GM18951 (cell line): ENCODE measurements at regions not wholly inside any gene's neighbourhood (a gene's known extent, or its start where the extent isn't known, plus 50 kb on each side); places are given as distances from the start of the nearest gene placed in this dataset.

Source experiments
- POLR2A ChIP-seq: IDR thresholded peaks from 4 replicates; pipeline ENCODE4 v1.6.1; 2011; ENCODE audit warnings: mild to moderate bottlenecking; ENCODE audit not compliant: insufficient read length, insufficient read depth; ENCODE audit errors: extremely low read depth
- in situ Hi-C: fragments of 300-500 bp; cut with MboI; formaldehyde crosslinking; loops from one replicate; pipeline ENCODE4 v1.12.0; 2022; ENCODE audit warnings: low sequenced_read_pairs, mixed read lengths, inconsistent platforms; ENCODE audit not compliant: unreplicated experiment

DNA sequence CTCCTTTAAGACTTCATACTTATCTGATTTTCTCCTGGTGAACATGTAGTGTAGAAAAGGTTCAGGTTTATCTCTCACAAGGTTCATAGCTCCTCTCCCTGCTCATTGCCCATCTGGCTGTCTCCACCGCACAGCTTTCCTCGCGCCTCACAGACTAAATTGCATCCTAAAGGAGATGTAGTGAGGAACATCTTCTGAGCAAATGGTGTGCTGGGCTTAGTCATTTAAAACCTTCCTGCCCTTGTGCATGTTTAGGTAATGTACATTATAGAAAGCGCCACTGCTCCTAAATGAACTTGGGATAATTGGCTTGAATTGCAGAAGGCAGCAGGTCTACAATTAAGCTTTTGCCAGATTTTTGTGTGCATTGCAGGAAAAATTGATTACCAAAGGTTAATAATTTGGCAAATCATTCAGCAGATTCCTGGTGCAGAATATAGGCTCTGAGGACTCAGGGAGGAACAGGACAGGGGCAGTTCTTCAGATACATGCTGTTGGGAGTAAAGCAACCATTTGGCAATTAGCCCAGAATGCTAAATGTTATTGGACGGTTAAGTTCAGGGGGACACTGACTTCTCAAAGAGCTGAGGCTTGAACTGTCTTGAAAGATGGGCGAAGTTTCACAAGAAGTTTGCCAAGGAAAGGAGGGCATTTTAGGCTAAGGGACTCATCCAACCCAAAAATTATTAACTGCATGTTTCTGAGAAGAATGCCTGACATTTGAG, 108.4 kb upstream of the CLDN10 start:
- in situ Hi-C loops = no loop called here
- no peak for TF ChIP-seq POLR2A

DNA sequence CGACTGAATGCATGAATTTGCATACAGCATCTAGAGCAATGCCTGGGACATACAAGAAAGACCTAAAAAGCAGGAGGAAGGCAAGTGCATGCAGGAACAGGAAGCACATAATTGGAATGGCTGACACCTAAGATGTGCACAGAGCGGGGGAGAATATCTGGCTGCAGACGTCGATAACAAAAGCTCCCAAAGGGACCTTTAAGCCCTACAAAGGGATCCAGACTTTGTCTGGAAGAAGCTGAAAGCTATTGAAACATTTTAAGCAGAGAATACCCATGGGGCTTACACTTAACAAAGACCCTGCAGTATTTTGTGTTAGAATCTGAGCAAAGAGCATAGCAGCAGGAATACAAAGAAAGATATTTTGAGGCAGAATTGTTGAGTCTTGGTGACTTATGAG, 107.4 kb upstream of the CLDN10 start:
- in situ Hi-C loops = no loop called here
- no peak for TF ChIP-seq POLR2A

DNA sequence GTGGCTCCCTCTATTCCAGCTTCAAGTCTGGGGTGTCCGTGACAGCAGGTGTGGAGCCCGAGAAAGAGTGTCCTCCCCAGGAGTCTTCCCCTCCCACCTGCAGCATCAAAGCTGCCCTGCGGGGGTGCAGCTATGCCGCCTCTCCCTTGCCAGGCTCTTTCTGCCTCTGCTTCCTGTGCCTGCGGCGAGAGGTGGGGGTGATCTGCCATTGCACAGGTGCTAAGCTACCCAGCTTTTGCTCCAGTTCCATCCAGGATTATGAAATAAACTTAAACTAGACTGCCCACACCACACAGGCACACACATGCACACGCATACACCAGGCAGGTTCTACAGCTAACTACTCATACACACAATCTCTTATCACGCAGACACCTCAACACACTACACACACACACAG, 104.7 kb upstream of the CLDN10 start:
- in situ Hi-C loops = no loop called here
- no peak for TF ChIP-seq POLR2A

DNA sequence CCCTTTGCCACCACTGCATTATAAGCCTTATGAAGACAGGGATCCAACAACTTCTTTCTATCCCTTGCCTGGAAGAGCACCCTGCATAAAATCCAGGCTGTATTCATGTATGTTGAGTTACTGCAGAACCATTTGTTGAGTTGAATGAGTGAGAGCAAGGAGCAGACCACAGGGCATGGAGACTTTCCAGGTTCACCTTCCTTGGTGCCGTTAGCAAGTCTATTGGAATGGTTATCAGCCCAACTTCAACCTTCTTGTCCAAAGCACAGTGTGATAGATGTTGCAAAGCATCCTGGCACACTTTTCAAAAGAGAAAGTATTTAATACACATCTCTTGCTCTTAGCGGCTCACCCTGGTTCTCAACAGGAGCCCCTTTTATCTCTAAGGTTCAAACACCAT, 100.9 kb upstream of the CLDN10 start:
- no peak for TF ChIP-seq POLR2A
- in situ Hi-C loops = no loop called here

DNA sequence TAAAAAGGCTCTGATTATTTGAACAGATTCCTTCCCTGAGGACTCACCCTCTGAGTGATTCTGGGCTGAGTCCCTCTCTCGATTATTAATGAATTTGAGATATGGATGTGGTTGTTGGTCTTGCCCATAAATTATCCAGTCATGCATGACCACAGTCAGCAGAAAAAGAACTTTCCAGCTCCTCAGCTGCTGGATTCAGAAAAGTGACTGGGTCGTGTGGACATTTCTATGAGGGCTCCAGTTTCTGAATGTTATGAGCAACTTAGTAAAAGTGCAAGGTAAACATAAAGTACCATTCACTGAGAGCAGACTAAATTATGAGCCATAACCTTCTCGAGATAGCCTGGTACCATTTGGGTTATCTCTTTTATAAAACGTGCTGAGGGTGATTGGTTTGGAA, 100.1 kb upstream of the CLDN10 start:
- in situ Hi-C loops = no loop called here
- no peak for TF ChIP-seq POLR2A

DNA sequence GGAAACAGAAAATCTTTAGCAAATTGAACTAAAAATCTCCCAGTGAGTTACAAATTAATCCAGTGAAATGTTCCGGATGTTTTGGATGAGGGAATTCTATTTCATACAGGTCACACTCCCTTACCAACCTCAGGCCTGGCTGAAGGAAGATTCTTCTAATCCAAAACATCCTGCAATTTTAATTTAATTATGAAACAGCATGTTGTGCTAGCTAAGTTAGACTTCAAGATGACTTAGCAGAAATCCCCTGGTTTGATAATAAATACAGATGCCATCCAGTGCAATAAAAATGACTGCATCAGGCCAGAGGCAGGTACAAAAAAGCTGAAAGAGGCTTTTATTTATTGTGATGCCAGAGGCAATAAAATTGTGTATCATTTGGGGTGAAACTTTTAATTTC, 96.7 kb upstream of the CLDN10 start:
- TF ChIP-seq POLR2A = no peak
- in situ Hi-C loops = no loop called here

DNA sequence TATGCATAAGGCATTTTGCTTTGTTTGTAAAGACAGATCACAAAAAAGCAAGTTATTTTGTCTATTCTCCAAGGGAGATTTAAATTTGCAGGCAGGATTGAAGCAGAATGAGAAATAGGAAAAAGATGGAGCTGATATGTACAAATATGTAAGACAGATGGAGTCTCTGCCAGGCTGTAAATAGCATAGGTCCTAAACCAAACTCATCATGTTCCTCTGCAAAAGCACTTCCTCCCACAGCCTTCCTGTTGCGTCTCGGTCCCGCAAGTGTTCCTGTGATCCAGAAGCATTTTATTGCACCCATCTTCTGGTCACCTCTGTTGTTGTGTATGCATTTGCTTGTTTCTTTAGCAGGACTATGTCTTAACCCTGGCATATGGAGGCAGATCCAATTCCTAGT, 95.7 kb upstream of the CLDN10 start:
- in situ Hi-C loops = no loop called here
- no peak for TF ChIP-seq POLR2A

DNA sequence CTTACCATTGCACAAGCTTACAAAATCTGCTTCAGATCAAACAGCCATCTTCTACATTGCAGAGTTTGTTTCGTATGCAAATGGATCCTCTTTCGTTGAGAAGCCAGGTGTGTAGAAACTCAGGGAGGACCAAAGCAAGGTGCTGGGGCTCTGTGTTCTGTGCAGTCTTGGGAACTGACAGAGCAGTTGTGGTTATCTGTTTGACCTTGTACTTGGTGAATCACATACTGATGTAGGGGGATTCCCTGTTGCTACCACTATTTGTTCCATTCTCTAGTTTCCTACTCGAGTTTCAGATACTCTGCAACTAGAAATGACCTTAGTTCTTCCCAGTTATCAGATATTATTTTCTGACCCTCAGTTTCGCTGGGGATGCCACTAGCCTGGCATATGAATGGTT, 95.2 kb upstream of the CLDN10 start:
- no peak for TF ChIP-seq POLR2A
- in situ Hi-C loops = no loop called here

DNA sequence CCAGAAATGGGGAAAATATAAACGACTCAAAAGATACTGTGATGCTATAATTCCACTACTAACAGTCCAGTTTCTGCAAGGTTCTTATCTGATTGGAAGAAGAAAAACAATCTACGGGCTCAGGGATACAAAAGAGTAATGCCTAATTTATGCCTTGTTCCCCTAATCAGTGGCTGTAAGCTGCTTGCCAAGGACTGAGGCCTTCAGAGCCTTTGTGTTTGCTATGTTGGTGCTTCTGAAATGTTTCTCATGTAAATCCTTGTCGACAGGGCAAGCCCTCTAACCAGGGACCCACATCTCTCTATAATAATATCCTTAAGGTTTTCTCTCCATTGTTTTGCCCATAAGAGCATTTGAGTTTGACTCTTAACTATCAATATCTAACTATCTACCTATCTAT, 89.7 kb upstream of the CLDN10 start:
- in situ Hi-C loops = no loop called here

DNA sequence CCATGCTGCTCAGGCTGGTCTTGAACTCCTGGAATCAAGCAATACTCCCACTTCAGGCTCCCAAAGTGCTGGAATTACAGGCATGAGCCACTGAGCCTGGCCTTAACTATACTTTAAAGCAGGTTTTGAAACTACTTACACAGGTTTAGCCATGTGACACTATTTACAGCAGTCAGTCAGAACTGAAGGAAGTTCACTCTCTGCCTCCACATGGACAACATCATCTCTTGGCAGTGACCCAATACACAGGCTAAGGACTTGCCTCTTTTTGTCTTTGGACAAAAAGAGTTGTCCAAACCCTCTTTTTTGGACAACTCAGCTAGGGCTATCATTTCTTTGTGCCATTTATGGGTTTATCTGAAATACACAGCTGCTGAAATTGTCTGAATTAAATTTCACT, 89.0 kb upstream of the CLDN10 start:
- in situ Hi-C loops = no loop called here
- no peak for TF ChIP-seq POLR2A

More for the DNA sequence above, 89.7 kb upstream of the CLDN10 start:
- no peak for TF ChIP-seq POLR2A

DNA sequence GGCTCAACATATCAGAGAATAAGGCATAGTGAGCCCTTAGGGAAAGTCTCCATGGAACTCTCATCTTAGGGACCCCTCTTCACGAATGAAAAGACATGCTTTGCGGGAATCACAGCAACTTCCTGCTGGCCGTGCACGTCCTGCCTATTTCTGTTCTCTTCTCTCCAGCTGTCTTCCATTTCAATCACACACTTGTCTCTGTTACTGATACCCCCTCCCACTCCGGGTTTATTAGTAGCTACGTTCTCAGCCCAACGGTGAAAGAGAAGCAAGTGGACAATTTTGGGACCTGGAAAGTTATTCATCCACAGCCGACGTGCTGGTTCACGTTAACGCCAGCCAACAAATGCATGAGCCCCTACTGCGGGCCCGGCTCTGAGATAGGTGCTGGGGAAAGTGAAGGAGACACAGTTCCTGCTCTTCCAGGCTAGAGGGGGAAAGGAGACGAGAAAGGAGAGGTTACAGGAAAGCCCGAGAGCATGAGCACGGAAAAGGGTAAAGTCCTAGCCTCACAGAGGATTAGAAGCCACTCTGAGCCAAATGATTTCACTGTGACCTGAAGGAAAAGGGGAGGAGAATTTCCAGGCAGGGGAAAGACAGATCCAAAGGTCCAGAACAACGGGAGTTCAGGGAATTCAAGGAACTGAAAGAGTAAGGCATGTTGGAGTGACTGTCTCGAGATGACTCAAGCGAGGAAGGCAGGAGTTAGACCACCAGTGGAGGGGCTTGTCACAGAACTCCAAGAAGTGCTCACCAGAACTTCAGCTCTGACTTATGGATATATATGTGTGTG, 81.8 kb upstream of the CLDN10 start:
- TF ChIP-seq POLR2A = no peak
- in situ Hi-C loops = no loop called here

DNA sequence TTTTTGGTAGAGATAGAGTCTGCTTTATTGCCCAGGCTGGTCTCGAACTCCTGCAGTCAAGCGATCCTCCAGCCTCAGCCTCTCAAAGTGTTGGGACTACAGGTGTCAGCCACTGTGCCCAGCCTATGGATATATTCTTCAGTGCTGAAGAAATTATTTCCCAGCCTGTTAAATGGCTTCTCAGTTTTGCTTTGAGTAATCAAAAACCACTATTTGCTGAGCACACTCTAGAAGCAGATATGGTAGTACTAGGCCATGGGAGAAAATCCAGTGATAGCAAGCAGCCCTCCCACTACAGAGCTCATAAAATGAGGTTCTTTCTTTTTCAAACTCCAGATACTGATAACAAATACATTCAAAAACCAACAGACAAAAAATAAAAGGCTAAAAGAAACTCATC, 80.6 kb upstream of the CLDN10 start:
- no peak for TF ChIP-seq POLR2A
- in situ Hi-C loops = no loop called here

DNA sequence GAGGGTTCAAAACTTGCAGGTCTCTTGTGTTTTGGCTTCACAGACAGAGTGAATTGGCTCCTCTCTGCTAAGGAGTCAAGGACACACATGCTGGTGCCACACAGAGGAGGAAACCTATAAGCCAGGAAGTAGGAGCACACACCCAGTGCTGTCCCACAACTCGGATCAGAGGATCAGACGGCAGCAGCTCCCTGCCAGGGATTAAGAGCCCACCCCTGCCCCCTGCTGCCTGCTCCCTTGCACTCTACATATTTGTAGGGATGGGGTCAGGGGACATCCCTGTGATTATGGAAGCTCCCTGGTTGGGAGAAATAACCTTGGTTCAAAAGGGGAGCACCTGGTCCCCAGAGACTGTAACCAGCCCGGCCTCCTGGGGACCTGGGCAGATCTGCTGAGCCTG, 77.5 kb upstream of the CLDN10 start:
- in situ Hi-C loops = no loop called here
- no peak for TF ChIP-seq POLR2A

DNA sequence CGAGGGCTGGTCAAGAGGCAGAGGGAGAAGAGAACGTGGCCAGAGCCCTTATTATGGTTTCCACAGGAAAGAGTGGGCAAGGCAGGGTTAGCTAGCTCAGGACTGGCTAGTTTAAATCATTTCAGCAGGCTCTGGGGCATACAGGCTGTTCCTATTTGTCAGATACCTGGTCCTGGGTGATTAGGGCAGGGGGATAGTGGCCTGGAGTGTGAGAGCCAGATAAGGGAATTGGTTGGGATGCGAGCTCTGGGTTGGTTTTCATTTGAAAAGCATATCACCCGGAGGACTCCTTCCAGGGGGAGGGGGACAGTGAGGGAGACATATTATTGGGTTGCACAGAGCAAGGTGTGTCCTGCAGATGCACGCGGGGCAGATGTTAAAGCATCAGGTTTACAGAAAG, 75.3 kb upstream of the CLDN10 start:
- in situ Hi-C loops = no loop called here

More for the DNA sequence above, 75.3 kb upstream of the CLDN10 start:
- TF ChIP-seq POLR2A = no peak
